ENCODE measurements at regions not wholly inside any gene's neighbourhood (a gene's known extent, or its start where the extent isn't known, plus 50 kb on each side); places are given as distances from the start of the nearest gene placed in this dataset.

GRCh38 chr20:40110311-40110831 lies 578.7 kb downstream of the MAFB start:
- ATAC-seq = no peak

GRCh38 chr20:40109136-40109535 lies 579.9 kb downstream of the MAFB start:
- no peak for DNase-seq
- Histone ChIP-seq H3K36me3 (replicated peaks in 1 of 2; ENCODE audit: insufficient read depth in 1 of 2, low read depth in 2 of 2) (no peaks in the 10 kb centered on the region), H3K9me3 (no peaks in the 10 kb centered on the region), H3K4me1 (no peaks in the 10 kb centered on the region), H3K27me3 (no peaks in the 10 kb centered on the region), H3K4me3 (no peak overlapping the region), H3K27ac (no peak overlapping the region)
- TF ChIP-seq POLR2A (IDR thresholded peaks at IDR 0.05) (no peak), CTCF (IDR thresholded peaks at IDR 0.05) (no peak)
- intact Hi-C loops (cut with DNase I) = no loop called here
- WGBS, 2 donors = 37 to 46% methylated on average over 5 of the region's 5 CpGs
- no peak for ATAC-seq

More at GRCh38 chr20:40110311-40110831, 578.7 kb downstream of the MAFB start:
- Histone ChIP-seq H3K27ac (no peak overlapping the region), H3K9me3 (no peaks in the 10 kb centered on the region), H3K4me3 (no peak overlapping the region), H3K27me3 (no peaks in the 10 kb centered on the region), H3K36me3 (replicated peaks in 1 of 2; ENCODE audit: insufficient read depth in 1 of 2, low read depth in 2 of 2) (no peaks in the 10 kb centered on the region), H3K4me1 (no peaks in the 10 kb centered on the region)
- intact Hi-C loops (cut with DNase I) = no loop called here
- peak in 1 of 4 donors; percentile 5 for DNase-seq
- no peak for TF ChIP-seq CTCF (IDR thresholded peaks at IDR 0.05)
- no peak for TF ChIP-seq POLR2A (IDR thresholded peaks at IDR 0.05)
- 46 to 48% methylated on average over 4 of the region's 4 CpGs for WGBS, 2 donors

DNA sequence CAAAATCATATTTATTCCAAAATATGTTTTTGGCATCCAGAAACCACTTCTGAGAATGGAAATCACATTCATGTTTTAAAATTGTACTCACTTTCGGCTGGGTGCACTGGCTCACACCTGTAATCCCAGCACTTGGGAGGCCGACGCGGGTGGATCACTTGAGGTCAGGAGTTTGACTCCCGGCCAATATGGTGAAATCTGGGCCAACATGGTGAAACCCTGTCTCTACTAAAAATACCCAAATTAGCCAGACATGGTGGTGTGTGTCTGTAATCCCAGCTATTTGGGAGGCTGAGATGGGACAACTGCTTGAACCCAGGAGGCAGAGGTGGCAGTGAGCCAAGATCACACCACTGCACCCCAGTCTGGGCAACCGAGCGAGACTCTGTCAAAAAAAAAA lies 580.7 kb downstream of the MAFB start:
- no peak for DNase-seq
- TF ChIP-seq CTCF (IDR thresholded peaks at IDR 0.05) (no peak), POLR2A (IDR thresholded peaks at IDR 0.05) (no peak)
- Histone ChIP-seq H3K4me1 (no peaks in the 10 kb centered on the region), H3K4me3 (no peak overlapping the region), H3K9me3 (no peaks in the 10 kb centered on the region), H3K27ac (no peak overlapping the region), H3K36me3 (replicated peaks in 1 of 2; ENCODE audit: insufficient read depth in 1 of 2, low read depth in 2 of 2) (no peaks in the 10 kb centered on the region), H3K27me3 (no peaks in the 10 kb centered on the region)
- ATAC-seq = no peak
- intact Hi-C loops (cut with DNase I) = no loop called here
- WGBS, 2 donors = 82 to 83% methylated on average over 7 of the region's 7 CpGs

- intact Hi-C loops (cut with DNase I) = no loop called here
- Histone ChIP-seq H3K9me3 (no peaks in the 10 kb centered on the region), H3K27ac (no peak overlapping the region), H3K4me3 (no peak overlapping the region), H3K27me3 (no peaks in the 10 kb centered on the region), H3K36me3 (replicated peaks in 1 of 2; ENCODE audit: insufficient read depth in 1 of 2, low read depth in 2 of 2) (no peaks in the 10 kb centered on the region), H3K4me1 (no peaks in the 10 kb centered on the region)
- no peak for ATAC-seq
- TF ChIP-seq POLR2A (IDR thresholded peaks at IDR 0.05) (no peak), CTCF (IDR thresholded peaks at IDR 0.05) (no peak)
- no peak for DNase-seq
- WGBS, 2 donors = 67 to 68% methylated on average over 5 of the region's 5 CpGs
These were observed 584.1 kb downstream of the MAFB start for GRCh38 chr20:40104959-40105358.

GRCh38 chr20:40103420-40103819 lies 585.6 kb downstream of the MAFB start:
- DNase-seq = no peak
- no peak overlapping the region for H3K27ac ChIP-seq
- ATAC-seq = no peak
- H3K4me1 ChIP-seq = no peaks in the 10 kb centered on the region
- H3K4me3 ChIP-seq = no peak overlapping the region
- WGBS, 2 donors = 57% methylated on average over 3 of the region's 3 CpGs
- intact Hi-C loops (cut with DNase I) = no loop called here
- H3K27me3 ChIP-seq = no peaks in the 10 kb centered on the region
- no peak for TF ChIP-seq CTCF (IDR thresholded peaks at IDR 0.05)
- TF ChIP-seq POLR2A (IDR thresholded peaks at IDR 0.05) = no peak
- H3K9me3 ChIP-seq = no peaks in the 10 kb centered on the region
- H3K36me3 ChIP-seq (replicated peaks in 1 of 2; ENCODE audit: insufficient read depth in 1 of 2, low read depth in 2 of 2) = no peaks in the 10 kb centered on the region

Data from body of pancreas (tissue), 4 donors.